NT2/D1 (cell line): ENCODE measurements at regions not wholly inside any gene's neighbourhood (a gene's known extent, or its start where the extent isn't known, plus 50 kb on each side); places are given as distances from the start of the nearest gene placed in this dataset.

Source experiments
- SUZ12 ChIP-seq: IDR thresholded peaks from 2 replicates; pipeline ENCODE4 v1.6.1; 2011; ENCODE audit not compliant: insufficient read length, insufficient read depth; ENCODE audit errors: extremely low read depth
- YY1 ChIP-seq: IDR thresholded peaks from 2 replicates; pipeline ENCODE4 v1.6.1; 2011; ENCODE audit not compliant: insufficient read length, insufficient read depth
- ZNF274 ChIP-seq: IDR thresholded peaks from 2 replicates; pipeline ENCODE4 v1.6.1; 2011; ENCODE audit warnings: mild to moderate bottlenecking, low read depth, low read length

- TF ChIP-seq SUZ12 (no peak), ZNF274 (no peak), YY1 (no peak)
These were observed 365.3 kb upstream of the CLINT1 start for GRCh38 chr5:158224253-158224652.
